COR-L47 (cell line): ENCODE measurements at regions not wholly inside any gene's neighbourhood (a gene's known extent, or its start where the extent isn't known, plus 50 kb on each side); places are given as distances from the start of the nearest gene placed in this dataset.
"Not testable (repeated sequence)": the region's sequence is repeated elsewhere in the genome, so short reads cannot be mapped to it uniquely, and the experiment has no call there.

Source experiments
- DNase-seq: peaks from one replicate; lab custom pipeline; 2025; lab: John Stamatoyannopoulos, UW

GRCh38 chr10:65628493-65629139, 1297.2 kb upstream of the LRRTM3 start:
- no peak for DNase-seq

- DNase-seq: peak; percentile 3
Measured at GRCh38 chr10:65660006-65660405, 1265.8 kb upstream of the LRRTM3 start.

GRCh38 chr10:65670087-65670486, 1255.7 kb upstream of the LRRTM3 start:
- DNase-seq: no peak

- not testable (repeated sequence) for DNase-seq
Measured at GRCh38 chr10:65670596-65670995, 1255.2 kb upstream of the LRRTM3 start.

GRCh38 chr10:65675236-65675635, 1250.6 kb upstream of the LRRTM3 start:
- DNase-seq: no peak

- no peak for DNase-seq
Measured at GRCh38 chr10:65684896-65685295, 1240.9 kb upstream of the LRRTM3 start.

- DNase-seq: no peak
Measured at GRCh38 chr10:65701168-65701776, 1224.6 kb upstream of the LRRTM3 start.

- DNase-seq: no peak
Measured at GRCh38 chr10:65708057-65708456, 1217.8 kb upstream of the LRRTM3 start.

GRCh38 chr10:65710306-65710705, 1215.5 kb upstream of the LRRTM3 start:
- no peak for DNase-seq

- no peak for DNase-seq
Measured at GRCh38 chr10:65719790-65720189, 1206.0 kb upstream of the LRRTM3 start.

GRCh38 chr10:65720901-65721300, 1204.9 kb upstream of the LRRTM3 start:
- no peak for DNase-seq

GRCh38 chr10:65723525-65723924, 1202.3 kb upstream of the LRRTM3 start:
- DNase-seq: no peak

- DNase-seq: no peak
Measured at GRCh38 chr10:65735382-65735781, 1190.5 kb upstream of the LRRTM3 start.

GRCh38 chr10:65742906-65743305, 1182.9 kb upstream of the LRRTM3 start:
- no peak for DNase-seq

- no peak for DNase-seq
Measured at GRCh38 chr10:65751218-65751617, 1174.6 kb upstream of the LRRTM3 start.

GRCh38 chr10:65751896-65752295, 1173.9 kb upstream of the LRRTM3 start:
- no peak for DNase-seq

- DNase-seq: no peak
Measured at GRCh38 chr10:65753532-65753931, 1172.3 kb upstream of the LRRTM3 start.

GRCh38 chr10:65754112-65754511, 1171.7 kb upstream of the LRRTM3 start:
- DNase-seq: no peak

GRCh38 chr10:65762311-65762710, 1163.5 kb upstream of the LRRTM3 start:
- DNase-seq: no peak

GRCh38 chr10:65765006-65765541, 1160.8 kb upstream of the LRRTM3 start:
- DNase-seq: no peak

GRCh38 chr10:65769828-65770227, 1156.0 kb upstream of the LRRTM3 start:
- DNase-seq: no peak

- DNase-seq: no peak
Measured at GRCh38 chr10:65778753-65779152, 1147.1 kb upstream of the LRRTM3 start.

- DNase-seq: no peak
Measured at GRCh38 chr10:65779985-65780384, 1145.9 kb upstream of the LRRTM3 start.

- DNase-seq: no peak
Measured at GRCh38 chr10:65786279-65786678, 1139.6 kb upstream of the LRRTM3 start.
